HepG2 (cell line): ENCODE measurements at regions not wholly inside any gene's neighbourhood (a gene's known extent, or its start where the extent isn't known, plus 50 kb on each side); places are given as distances from the start of the nearest gene placed in this dataset.

ENCODE experiments used
- ATAC-seq: fragments of 200-7000 bp; cut with Tn5 transposase; 3 replicates; pipeline ENCODE4 v1.9.1; 2020; ENCODE audit warnings: mild to moderate bottlenecking, moderate library complexity
- BruUV-seq: library from RNA; stranded (reverse); fragments of 400-500 nt; replicated peaks from 2 replicates; lab custom pipeline; 2021; lab: Mats Ljungman, UMichigan
- CTCF ChIA-PET: fragments of 300-600 bp; formaldehyde crosslinking; extraction: SDS; loops from one replicate; lab custom pipeline; 2021; ENCODE audit warnings: low total read pairs, inconsistent platforms, low intra/inter-chr PET ratio; lab: Yijun Ruan, JAX
- POLR2A ChIA-PET: fragments of 350-600 bp; sonication (Branson Sonifier 250); formaldehyde crosslinking; loops from one replicate; lab custom pipeline; 2020; ENCODE audit warnings: antibody characterized with exemption, inconsistent platforms; lab: Yijun Ruan, JAX
- DNase-seq: peaks from one replicate; pipeline ENCODE4 v3.0.0-alpha.2; 2015; ENCODE audit warnings: low spot score
- FAIRE-seq: peaks from 3 replicates; lab custom pipeline; 2011; peaks lifted over from hg19 to GRCh38; lab: Jason Lieb, UNC
- H2AFZ ChIP-seq: one replicate; pipeline ENCODE4 v1.6.1; 2011; ENCODE audit warnings: low read length, inconsistent platforms
- H3K27ac ChIP-seq: fragments of 300-600 bp; 3 replicates; pipeline ENCODE4 v1.8.0; 2011; ENCODE audit warnings: mixed run types, mild to moderate bottlenecking, mixed read lengths, low read length, inconsistent platforms; ENCODE audit not compliant: insufficient read depth; ENCODE audit errors: extremely low read length
- H3K27me3 ChIP-seq, 2 experiments: fragments of 200-600 bp in 1 of 2; 2 replicates in 1 of 2; 3 replicates in 1 of 2; pipeline versions ENCODE4 v1.6.0 to v1.8.0; 2011; ENCODE audit warnings: low read length in 2 of 2, mild to moderate bottlenecking in 2 of 2, moderate library complexity in 2 of 2, inconsistent platforms in 1 of 2; ENCODE audit not compliant: insufficient read depth in 2 of 2, control insufficient read depth in 1 of 2
- H3K36me3 ChIP-seq, 2 experiments: fragments of 200-600 bp in 1 of 2; replicated peaks in 1 of 2; 2 replicates in 1 of 2; 3 replicates in 1 of 2; pipeline versions ENCODE4 v1.5.1 to v1.8.0; 2011; ENCODE audit warnings: low read length in 2 of 2, inconsistent platforms in 1 of 2; ENCODE audit not compliant: insufficient read depth in 2 of 2, control insufficient read depth in 1 of 2
- H3K4me1 ChIP-seq: 2 replicates; pipeline ENCODE4 v1.5.1; 2012; ENCODE audit warnings: low read length, inconsistent platforms; ENCODE audit not compliant: insufficient read depth
- H3K4me2 ChIP-seq: 2 replicates; pipeline ENCODE4 v1.6.0; 2011; ENCODE audit warnings: low read depth, low read length, inconsistent platforms
- H3K4me3 ChIP-seq, 3 experiments: fragments of 200-600 bp in 1 of 3; sonication (generic), shearing (Covaris generic) in 1 of 3; replicated peaks in 1 of 3; 2 replicates each; pipeline ENCODE4 v1.5.1; 2011 to 2016; ENCODE audit warnings: low read length in 3 of 3, inconsistent platforms in 2 of 3, low read depth in 2 of 3, mild to moderate bottlenecking in 2 of 3, control low read depth in 1 of 3, mixed read lengths in 1 of 3; ENCODE audit not compliant: insufficient read depth in 1 of 3
- H3K79me2 ChIP-seq: one replicate; pipeline ENCODE4 v1.6.1; 2011; ENCODE audit warnings: low read length, inconsistent platforms; ENCODE audit not compliant: insufficient read depth
- H3K9ac ChIP-seq: 2 replicates; pipeline ENCODE4 v1.6.0; 2011; ENCODE audit warnings: mild to moderate bottlenecking, low read depth, low read length, inconsistent platforms; ENCODE audit not compliant: insufficient read depth
- H3K9me3 ChIP-seq: 2 replicates; pipeline ENCODE4 v1.5.1; 2012; ENCODE audit warnings: mild to moderate bottlenecking, low read length
- H4K20me1 ChIP-seq: 2 replicates; pipeline ENCODE4 v1.6.0; 2011; ENCODE audit warnings: inconsistent platforms, mild to moderate bottlenecking, low read length, moderate library complexity; ENCODE audit not compliant: insufficient read depth
- ATF7 ChIP-seq, 2 experiments: fragments of 450-650 bp in 1 of 2; sonication (generic) in 1 of 2; formaldehyde crosslinking in 1 of 2; IDR thresholded peaks; 2 replicates each; pipeline versions ENCODE4 v1.4.0 to v1.6.1; 2016 to 2020; ENCODE audit warnings: antibody characterized with exemption in 1 of 2, mild to moderate bottlenecking in 1 of 2, missing genetic modification reagents in 1 of 2
- BRD4 ChIP-seq: sonication (generic); formaldehyde crosslinking; IDR thresholded peaks from 2 replicates; pipeline ENCODE4 v1.4.0; 2020; ENCODE audit warnings: missing genetic modification reagents
- NFE2L1 ChIP-seq: sonication (generic); formaldehyde crosslinking; IDR thresholded peaks from 2 replicates; pipeline ENCODE4 v1.4.0; 2020; ENCODE audit warnings: missing genetic modification reagents, mild to moderate bottlenecking, borderline replicate concordance
- SNRNP70 ChIP-seq: fragments of 200-400 bp; formaldehyde crosslinking; IDR thresholded peaks from 2 replicates; pipeline ENCODE4 v1.6.1; 2017; ENCODE audit warnings: mild to moderate bottlenecking, low read depth, low read length, moderate library complexity
- ZNF431 ChIP-seq: sonication (generic); formaldehyde crosslinking; IDR thresholded peaks from 2 replicates; pipeline ENCODE4 v1.9.0; 2022; ENCODE audit warnings: missing genetic modification reagents, low read depth, mild to moderate bottlenecking, borderline replicate concordance
- ZNF569 ChIP-seq: sonication (generic); formaldehyde crosslinking; IDR thresholded peaks from 2 replicates; pipeline ENCODE4 v1.5.0; 2020; ENCODE audit warnings: mild to moderate bottlenecking, missing genetic modification reagents, moderate library complexity, borderline replicate concordance
- ZNF713 ChIP-seq: sonication (generic); formaldehyde crosslinking; IDR thresholded peaks from 2 replicates; pipeline ENCODE4 v1.4.0; 2020; ENCODE audit warnings: mild to moderate bottlenecking, missing genetic modification reagents
- ZNF850 ChIP-seq: sonication (generic); formaldehyde crosslinking; conservative IDR thresholded peaks from 2 replicates; pipeline ENCODE4 v1.9.0; 2021; ENCODE audit warnings: mild to moderate bottlenecking, missing genetic modification reagents
- WGBS: methylation state at CpG from one replicate; pipeline ENCODE4 v1.1.6; 2017; ENCODE audit warnings: low lambda C conversion rate; 5-methylcytosine and 5-hydroxymethylcytosine counted together
- in situ Hi-C: cut with HindIII; loops from 2 replicates; pipeline ENCODE4 v1.10.0; 2017; ENCODE audit warnings: low pct_unique_long_range_greater_than_20kb; ENCODE audit not compliant: extremely low pct_ligation_motif_present
- intact Hi-C: fragments of 100-400 bp; cut with micrococcal nuclease; formaldehyde crosslinking; loops from one replicate; pipeline ENCODE4 v1.10.0; 2022; ENCODE audit not compliant: unreplicated experiment

- H3K36me3 ChIP-seq: no peaks in the 10 kb centered on the region
- POLR2A ChIA-PET: no interaction called here
- H3K27me3 ChIP-seq: no peaks in the 10 kb centered on the region
- no TSS peak for BruUV-seq
- no peaks in the 10 kb centered on the region for H3K9me3 ChIP-seq
- no peak overlapping the region for H2AFZ ChIP-seq
- H3K9ac ChIP-seq: no peak overlapping the region
- DNase-seq (no peak), FAIRE-seq (no peak), ATAC-seq (no peak)
- no peaks in the 10 kb centered on the region for H4K20me1 ChIP-seq
- in situ Hi-C loops: no loop called here
- H3K27ac ChIP-seq: no peak overlapping the region
- no peaks in the 10 kb centered on the region for H3K4me1 ChIP-seq
- WGBS: 37% methylated on average over 4 of the region's 4 CpGs
- H3K4me3 ChIP-seq: no peak overlapping the region
- no peaks in the 10 kb centered on the region for H3K79me2 ChIP-seq
- no peak for TF ChIP-seq ATF7 (IDR thresholded peaks at IDR 0.05)
- no peak for TF ChIP-seq ATF7 (CRISPR knock-in tag; IDR thresholded peaks at IDR 0.05)
- TF ChIP-seq ZNF713 (CRISPR knock-in tag): no peak
- no peak for TF ChIP-seq NFE2L1 (CRISPR knock-in tag)
- no peak for TF ChIP-seq ZNF569
- no peak for TF ChIP-seq ZNF431
- no peak for TF ChIP-seq BRD4 (CRISPR knock-in tag)
- CTCF ChIA-PET: no interaction called here
- H3K4me2 ChIP-seq: no peak overlapping the region
- intact Hi-C loops: no loop called here
Observed at GRCh38 chr16:79869304-79870015, 268.9 kb upstream of the MAF start.

DNA sequence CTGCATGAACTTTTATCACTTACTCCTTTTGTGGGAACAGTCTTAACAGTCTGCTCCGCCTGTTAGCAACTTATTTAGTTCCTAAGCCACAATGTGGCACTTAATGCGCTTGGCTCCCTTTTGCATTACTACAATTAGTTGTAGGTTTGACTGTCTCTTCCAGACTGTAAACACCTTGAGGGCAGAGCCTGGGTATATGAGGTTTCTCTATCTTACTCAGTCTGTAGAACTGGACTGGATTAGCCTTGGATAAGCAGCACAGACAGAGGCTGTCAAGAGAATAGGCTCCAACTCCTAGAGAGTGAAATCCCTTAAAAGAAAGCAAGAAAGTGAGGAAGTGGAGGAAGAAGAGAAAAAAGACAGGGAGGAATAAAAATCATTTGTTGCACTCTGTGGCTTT, 268.3 kb upstream of the MAF start:
- Histone ChIP-seq H3K27ac (no peak overlapping the region), H3K79me2 (no peaks in the 10 kb centered on the region), H3K27me3 (no peaks in the 10 kb centered on the region), H4K20me1 (no peaks in the 10 kb centered on the region), H3K9ac (no peak overlapping the region), H3K4me1 (no peaks in the 10 kb centered on the region), H3K36me3 (no peaks in the 10 kb centered on the region), H3K4me3 (no peak overlapping the region), H3K9me3 (no peaks in the 10 kb centered on the region), H2AFZ (no peak overlapping the region), H3K4me2 (no peak overlapping the region)
- ChIA-PET CTCF (no interaction called here), POLR2A (no interaction called here)
- DNase-seq (no peak), ATAC-seq (no peak), FAIRE-seq (no peak)
- intact Hi-C loops (no loop called here), in situ Hi-C loops (no loop called here)
- no TSS peak for BruUV-seq
- WGBS: 70% methylated on average over 2 of the region's 2 CpGs
- no peak for TF ChIP-seq ZNF850
- no peak for TF ChIP-seq SNRNP70
